GM18517 (cell line): ENCODE measurements at regions not wholly inside any gene's neighbourhood (a gene's known extent, or its start where the extent isn't known, plus 50 kb on each side); places are given as distances from the start of the nearest gene placed in this dataset.
"Not testable (repeated sequence)": the region's sequence is repeated elsewhere in the genome, so short reads cannot be mapped to it uniquely, and the experiment has no call there.

Experiments used
- ATAC-seq: cut with Tn5 transposase; IDR thresholded peaks from one replicate; pipeline ENCODE4 v1.9.1; 2021; ENCODE audit warnings: mild to moderate bottlenecking, moderate library complexity; ENCODE audit not compliant: unreplicated experiment

DNA sequence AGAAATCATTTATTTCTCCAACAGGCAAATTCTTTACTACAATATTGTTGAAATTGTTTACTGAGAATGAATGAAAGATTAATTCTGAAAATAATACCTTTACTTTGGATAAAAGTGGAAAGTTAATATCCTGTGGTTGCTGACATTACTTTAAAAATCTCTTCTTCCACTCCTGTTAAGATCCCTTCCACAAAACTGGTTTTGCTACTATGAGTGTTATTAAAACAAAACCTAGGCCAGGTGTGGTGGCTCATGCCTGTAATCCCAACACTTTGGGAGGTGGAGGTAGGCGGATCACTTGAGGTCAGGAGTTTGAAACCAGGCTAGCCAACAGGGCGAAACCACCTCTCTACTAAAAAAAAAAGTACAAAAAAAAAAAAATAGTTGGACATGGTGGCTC is 123.9 kb upstream of the CCDC150 start:
- no peak for ATAC-seq

DNA sequence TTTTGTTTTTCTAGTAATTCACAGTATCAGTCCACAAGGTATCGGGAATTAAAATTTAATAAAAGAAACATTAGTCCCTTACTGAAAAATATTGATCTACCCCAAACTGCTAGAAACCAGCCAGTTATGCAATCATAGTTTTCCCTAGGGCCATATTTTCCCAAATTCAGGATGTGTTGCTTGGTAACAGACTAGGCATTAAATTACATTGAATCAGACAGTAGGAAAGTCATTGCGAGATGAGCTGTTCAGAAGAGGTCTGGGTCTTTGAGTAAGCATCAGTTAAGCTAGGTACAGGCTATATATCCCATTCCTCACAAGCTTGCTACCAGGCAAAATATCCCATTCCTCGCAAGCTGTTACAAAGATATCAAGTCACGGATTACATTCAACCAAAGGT is 123.0 kb upstream of the CCDC150 start:
- no peak for ATAC-seq

DNA sequence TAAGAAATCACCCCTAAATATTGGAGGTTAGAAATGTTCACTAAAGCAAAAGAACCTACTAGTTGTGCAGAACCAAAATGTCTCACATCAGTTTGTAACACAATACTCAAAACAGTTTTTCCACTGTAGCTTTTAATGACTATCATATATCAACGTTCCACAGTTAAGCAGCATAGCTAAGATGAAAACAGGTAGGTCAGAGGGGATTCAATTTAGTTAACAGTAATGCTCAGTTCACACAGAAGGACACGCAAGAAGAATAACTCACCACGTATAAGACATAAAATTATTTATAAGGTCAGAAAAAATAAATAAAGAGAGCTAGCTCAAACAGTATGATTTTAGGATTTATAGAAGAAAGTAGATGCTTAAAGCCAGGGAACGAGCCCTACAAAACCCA is 118.9 kb upstream of the CCDC150 start:
- no peak for ATAC-seq

DNA sequence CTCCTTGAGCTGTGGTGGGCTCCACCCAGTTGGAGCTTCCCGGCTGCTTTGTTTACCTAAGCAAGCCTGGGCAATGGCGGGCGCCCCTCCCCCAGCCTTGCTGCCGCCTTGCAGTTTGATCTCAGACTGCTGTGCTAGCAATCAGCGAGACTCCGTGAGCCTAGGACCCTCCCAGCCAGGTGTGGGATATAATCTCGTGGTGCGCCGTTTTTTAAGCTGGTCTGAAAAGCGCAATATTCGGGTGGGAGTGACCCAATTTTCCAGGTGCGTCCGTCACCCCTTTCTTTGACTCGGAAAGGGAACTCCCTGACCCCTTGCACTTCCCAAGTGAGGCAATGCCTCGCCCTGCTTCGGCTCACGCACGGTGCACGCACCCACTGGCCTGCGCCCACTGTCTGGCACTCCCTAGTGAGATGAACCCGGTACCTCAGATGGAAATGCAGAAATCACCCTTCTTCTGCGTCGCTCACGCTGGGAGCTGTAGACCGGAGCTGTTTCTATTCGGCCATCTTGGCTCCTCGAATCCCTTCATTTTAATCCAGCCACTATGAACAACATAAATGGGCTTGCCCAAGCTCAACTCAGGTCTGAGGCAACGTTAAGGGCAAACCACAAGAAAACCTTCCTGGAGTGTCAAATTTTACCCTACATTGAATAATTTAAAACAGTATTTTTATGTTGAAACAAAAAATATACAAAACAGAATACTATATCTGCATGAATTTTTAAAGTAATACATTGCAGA is 112.4 kb upstream of the CCDC150 start:
- not testable (repeated sequence) for ATAC-seq

DNA sequence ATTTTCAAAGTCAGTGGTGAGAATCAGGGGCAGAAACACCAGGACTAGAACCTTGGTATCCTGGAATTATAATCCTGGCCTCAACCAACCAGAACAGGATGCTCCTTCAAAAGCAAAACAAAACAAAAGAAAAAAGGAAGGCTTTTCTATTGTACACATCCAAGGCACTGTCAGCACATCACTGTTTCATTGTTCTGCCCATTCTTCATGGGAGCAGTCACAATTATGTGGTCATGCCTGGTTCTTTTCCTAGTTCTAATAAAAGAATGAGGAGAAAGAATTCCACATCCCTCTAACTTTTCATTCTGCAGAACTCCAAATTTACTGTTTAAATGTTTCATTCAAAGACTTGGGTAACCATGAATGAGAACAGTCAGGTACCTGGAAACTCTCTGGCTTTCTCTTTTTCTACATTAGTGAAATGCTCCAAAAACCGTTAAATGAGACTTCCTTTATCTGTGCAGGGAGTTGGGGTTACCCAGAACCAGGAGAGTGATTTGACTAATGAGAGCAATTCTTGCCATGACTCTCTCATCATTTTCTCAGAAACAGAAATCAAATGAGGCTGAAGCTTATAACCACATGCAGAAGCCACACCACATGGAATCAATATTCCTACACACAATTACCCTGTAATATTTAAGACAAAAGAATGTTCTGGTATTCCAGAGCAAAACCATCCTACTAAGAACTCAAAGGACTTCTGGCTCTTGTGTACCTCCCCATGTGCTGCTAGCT is 110.9 kb upstream of the CCDC150 start:
- no peak for ATAC-seq

DNA sequence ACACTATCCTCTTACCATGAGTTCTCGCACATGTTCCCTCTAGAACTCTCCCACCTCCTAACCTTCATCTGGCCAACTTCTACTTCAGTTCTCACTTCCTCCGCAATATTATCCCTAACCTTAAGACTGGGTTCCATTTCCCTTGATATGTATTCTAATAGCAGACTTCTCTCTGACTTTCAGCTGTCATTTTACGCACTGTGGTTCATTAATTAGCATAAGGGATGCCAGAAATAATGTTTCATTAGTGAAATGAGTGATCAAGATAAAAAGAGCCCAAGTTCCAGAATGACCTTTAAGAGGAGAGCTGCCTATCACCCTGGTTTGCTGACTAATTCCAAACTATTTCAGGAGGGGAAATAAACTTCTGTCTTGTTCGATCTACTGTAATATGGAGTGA is 108.6 kb upstream of the CCDC150 start:
- ATAC-seq: no peak

DNA sequence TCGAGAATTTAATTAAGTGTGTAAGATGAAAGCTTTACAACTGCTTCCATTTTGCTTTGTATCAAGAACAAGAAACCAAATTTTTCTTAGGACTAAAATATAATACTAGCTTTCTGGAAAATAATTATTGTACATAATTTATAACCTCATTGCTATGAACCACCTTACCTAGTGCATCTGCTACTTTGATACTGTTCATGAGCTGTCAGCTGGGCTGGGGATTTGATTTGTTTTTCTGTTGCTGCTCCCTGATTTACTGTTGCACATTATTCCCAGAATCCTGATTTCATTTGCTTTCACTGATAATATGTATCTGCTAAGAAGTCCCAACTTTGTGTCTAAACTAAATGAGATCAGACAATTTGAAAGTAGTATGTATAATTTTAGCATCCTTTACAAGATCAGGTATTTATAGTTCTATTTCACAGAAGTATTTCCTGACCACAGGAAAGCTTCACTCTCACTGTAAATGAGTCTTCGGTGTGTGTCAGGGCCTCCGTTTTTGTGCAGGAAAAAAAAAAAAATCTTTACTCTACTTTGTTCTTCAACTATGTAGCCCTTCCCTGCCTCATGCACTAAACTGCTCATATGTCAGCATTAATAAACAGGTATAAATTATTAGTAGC is 105.6 kb upstream of the CCDC150 start:
- no peak for ATAC-seq

DNA sequence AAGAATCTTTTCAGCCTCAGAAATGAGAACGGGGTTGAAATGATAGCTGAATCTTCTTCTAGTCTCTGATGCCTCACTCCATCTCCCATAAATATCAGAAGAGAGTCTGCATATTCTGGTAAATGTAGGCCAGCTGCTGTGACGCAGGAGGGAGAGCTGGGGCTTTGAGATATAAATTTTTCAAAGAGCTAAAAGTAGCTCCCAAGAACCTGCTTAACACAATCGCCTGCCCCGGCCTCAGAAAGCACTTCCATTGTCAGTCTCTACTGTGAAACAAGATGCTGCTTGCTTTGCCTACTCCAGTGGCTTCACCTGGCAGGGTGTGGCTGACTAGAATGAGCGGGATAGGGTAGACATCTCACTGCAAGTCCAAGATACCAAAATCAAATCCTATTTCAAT is 105.0 kb upstream of the CCDC150 start:
- no peak for ATAC-seq

DNA sequence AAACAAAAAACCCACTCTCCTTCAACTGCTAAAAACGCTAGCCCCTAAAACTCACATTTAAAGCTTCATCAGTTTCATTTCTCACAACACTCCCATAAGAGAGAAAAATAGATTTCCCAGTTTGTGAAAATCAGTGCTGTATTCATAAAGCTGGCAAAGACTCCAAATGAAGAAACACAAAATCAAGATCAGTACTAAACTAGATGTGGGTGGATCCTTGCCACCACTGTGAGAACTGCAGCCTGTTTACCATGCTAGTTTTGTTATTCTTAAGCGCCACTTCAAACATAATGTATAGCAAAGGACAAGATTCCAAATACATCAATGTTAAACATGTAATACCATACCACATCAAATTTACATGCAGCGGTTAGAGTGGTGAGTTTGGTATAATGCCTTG is 104.5 kb upstream of the CCDC150 start:
- no peak for ATAC-seq

DNA sequence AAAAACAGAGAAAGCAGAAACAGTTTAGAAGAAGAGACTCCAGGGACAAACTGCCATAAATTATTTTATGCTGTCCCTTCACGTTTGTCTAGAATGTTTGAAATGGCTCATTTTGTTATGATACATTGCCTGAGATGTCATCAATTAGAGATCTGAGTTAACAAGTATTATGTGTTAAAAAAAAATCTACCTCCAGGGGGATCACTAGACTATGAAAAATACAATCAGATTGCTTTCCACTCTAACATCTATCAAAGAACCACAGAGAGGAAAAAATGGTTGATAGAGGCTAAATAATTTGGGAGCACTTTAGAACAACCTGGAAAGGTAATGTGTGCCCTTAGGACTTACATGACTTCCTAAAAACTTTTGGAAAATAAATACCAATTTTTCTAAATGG is 103.8 kb upstream of the CCDC150 start:
- ATAC-seq: no peak

DNA sequence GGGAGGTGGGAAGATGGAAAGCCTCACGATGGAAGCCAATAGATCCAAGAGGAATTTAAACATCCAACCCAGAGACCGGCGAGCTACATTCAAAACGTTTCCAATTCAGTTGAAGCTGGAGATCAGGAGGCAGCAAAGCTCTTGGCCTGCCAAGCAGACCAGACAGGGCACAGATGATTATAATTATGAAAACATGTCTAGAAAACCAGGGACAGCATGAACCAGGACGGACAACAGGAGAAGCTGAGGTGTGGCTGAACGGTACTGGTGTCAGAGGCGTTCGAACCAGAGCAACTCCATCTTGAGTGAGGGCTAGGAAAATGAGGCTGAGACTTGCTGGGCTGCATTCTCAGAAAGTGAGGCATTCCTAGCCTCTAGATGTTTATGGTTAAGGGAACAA is 102.2 kb upstream of the CCDC150 start:
- no peak for ATAC-seq

DNA sequence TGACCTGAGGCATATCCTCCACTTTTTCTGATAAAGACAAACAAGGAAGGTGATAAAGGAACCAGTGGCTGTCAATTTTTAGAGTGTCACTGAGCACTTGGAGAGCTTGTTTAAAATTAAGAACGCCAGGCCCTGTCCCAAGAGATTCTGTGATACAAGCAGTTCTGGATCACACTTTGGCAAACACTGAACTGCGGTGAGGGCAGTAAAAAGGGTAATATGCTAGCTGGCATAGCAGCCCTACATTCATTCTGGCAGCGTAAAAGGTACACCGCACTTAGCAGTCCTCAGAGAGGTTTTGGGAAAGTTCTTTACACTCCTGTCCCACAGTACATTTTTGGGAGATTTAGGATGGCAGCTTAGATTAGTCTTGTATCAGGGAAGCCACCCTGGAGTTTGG is 101.3 kb upstream of the CCDC150 start:
- ATAC-seq: no peak

DNA sequence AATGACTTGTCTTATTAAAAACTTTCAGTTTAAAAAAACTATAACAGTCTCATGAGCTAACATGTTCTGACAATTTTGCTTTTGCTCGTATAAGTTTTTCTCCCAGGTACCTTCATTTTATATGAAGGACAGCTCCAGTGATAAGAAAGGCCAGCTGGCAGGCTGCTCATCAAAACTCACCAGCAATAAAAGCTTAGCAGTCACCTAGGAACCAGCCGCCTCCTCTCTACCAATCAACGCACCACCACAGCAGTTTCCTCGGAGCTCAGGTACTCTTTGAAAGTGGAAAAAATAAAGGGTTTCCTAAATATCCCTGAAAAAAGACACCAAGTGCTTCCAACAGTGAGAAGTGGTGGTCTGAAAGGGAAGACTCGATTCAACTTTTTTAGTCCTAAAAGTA is 100.9 kb upstream of the CCDC150 start:
- ATAC-seq: no peak

DNA sequence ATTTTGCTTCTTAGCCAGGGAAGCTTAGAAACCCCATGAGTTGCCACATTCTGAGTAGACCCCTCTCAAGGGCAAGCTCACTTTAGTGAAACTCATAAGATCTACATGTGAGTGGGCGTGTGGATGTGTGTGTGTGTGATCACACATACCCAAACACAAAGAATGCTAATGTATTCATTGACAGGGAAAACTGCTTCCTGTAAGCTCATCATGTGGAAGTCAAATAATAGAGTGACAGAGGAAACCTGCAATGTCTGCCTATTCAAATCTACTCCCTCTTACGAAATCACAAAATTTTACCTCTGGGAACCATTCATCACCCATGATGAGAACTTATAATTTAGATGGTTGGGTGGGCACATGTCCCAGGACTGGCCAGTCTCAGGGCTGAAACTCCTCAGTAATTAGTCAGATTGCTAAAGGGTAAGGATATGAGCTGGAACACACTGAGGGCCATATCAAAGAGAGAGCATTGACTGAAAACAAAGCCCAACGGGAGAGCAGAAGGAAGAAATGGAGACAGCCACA is 94.5 kb upstream of the CCDC150 start:
- ATAC-seq: no peak

DNA sequence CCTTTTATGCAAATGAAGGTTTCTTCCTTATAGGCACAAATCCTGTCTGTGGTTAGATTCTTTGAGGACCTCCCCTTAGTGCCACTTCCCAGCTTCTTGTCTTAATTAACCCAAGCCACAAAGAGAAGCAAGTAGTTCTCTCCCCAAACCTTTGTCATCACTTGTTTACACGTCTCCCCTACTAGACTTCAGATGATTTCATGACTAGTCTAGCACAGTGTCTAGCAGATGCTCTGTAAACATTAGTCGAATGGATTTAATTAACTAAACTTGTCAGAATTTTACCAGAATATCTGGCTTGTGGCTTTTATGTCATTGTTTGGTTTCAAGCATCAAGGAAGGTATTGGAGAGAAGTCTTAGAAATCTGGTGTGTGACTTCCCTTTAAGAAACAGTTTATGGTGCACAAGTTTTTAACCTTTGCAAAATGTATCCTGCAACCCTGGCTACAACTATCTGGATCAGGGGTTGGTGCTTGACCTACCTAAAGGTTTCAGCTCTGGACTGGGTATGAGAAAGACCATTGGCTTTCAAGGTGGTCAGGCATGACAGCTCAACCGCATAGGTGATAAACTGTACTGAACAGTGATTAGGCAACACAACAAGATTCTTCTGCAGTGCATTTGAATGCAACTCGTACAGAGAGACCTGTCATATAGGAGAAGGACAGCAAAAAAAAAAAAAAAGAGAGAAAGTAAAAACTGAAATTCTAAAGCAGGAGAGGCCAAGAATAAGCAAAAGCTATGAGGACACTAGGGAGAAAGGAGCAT is 93.2 kb upstream of the CCDC150 start:
- ATAC-seq: no peak

DNA sequence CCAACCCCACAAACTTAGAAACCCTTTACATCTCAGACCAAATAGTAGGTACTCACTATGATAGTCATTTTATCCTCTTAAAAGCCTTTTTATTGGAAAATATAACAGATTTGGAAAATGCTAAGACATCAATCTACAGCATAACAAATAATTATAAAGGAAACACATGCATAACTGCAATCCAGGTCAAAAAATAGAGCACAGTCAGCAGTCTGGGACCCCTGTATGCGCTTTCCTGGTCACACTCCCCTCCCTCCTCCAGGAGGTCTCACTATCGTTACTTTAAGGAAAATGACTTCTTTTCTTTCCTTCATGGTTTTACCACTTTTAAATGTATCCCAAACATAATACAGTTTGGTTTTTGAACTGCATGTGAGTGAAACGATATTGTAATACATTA is 90.5 kb upstream of the CCDC150 start:
- ATAC-seq: no peak

DNA sequence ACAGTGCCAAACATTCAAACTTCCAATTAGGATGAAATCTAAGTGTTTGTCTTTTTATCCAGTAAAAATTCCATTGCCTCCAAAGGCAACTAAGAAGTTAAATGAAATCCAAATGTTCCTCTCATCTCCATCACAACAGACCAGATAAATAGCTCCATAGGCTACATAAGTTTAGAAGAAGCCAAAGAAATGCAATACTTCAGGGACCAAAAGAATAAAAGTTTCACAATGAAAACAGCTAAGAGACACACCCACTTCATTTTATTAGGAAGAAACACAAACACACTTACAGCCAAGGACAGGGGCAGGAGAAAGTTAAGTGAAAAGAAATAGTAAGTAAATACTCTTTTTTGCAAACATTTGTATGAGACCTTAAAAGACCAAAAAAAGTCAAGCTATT is 88.5 kb upstream of the CCDC150 start:
- no peak for ATAC-seq

DNA sequence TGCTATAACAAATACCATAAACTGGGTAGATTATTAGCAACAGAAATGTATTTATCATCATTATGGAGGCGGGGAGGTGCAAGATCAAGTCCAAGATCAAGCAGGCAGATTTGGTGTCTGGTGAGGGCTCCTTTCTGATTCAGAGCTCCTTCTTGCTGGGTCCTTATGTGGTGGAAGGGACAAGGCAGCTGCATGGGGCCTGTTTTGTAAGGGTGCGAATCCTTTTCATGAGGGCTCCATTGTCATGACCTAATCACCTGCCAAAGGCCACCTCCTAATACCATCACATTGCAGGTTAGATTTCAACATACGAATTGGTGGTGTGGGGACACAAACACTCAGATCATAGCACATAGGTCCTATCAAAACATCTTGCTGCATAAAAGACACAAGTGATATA is 84.4 kb upstream of the CCDC150 start:
- no peak for ATAC-seq

DNA sequence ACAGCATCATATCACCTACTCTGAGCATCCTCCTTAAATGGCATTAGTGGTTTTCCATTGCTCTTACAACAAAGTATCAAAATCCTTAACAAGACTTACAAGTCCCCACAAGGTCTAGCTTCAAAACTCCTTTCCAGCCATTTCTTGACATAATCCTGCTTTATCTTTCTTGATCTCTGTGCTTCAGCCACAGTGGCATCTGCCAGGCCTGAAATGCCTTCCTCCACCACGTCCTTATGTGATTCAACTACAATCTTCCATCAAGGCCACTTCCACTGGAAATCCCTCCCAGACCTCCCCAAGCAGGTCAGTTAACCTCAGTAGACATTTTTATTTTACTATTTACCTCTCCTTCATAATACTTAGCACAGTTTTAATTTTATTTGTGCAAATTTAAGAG is 83.8 kb upstream of the CCDC150 start:
- no peak for ATAC-seq

DNA sequence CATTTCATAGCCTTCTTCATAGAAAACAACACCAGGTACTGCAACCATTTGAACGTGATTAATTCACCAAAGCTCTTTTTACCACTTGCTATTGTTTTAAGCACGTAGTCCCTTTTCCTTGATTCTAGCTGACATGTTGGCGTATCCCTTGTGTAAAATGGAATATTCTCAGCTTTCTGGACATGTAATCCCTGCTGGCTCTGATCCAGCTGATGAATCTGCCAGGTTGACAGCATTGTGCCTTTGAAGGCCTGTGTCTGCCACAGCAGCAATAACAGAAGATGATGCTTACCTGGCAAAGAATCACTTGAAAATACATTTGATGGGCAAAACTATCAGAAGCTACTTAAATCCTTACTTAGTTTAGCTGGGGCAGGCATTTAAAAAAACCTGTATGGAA is 81.0 kb upstream of the CCDC150 start:
- ATAC-seq: no peak

DNA sequence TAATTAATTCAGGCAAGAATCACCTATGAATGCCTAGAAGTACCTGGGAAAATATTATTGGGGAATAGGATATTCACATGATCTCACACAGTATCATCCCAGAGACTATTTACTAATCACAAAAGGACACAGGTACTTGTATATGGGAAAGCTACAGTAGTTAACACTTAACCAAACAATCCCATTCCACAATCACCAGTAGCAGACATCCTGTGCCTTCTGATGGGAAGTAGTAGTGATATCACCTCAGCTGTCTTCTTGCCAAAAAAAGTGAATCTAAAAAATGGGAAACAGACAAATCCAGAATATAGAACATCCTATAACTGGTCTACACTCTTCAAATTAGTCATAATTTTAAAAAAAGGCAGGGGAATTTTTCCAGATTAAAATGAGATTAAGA is 75.6 kb upstream of the CCDC150 start:
- ATAC-seq: no peak
